ELF-1 (cell line): ENCODE measurements at regions not wholly inside any gene's neighbourhood (a gene's known extent, or its start where the extent isn't known, plus 50 kb on each side); places are given as distances from the start of the nearest gene placed in this dataset.

Experiments
- DNase-seq: peaks from one replicate; pipeline ENCODE4 v3.0.0-alpha.2; 2016; ENCODE audit warnings: low read depth, low spot score

- DNase-seq: no peak
Observed at GRCh38 chr2:217444932-217445331, 557.9 kb downstream of the TNS1 start.

- no peak for DNase-seq
Observed at GRCh38 chr2:217444509-217444908, 558.3 kb downstream of the TNS1 start.

GRCh38 chr2:217443601-217444000 is 559.2 kb downstream of the TNS1 start:
- DNase-seq: no peak

GRCh38 chr2:217440000-217440399 is 562.8 kb downstream of the TNS1 start:
- no peak for DNase-seq

- DNase-seq: no peak
Observed at GRCh38 chr2:217438821-217439220, 564.0 kb downstream of the TNS1 start.

GRCh38 chr2:217438136-217438535 is 564.7 kb downstream of the TNS1 start:
- DNase-seq: no peak

- peak; percentile 8 for DNase-seq
Observed at GRCh38 chr2:217437290-217437870, 565.4 kb downstream of the TNS1 start.

GRCh38 chr2:217436386-217436785 is 566.4 kb downstream of the TNS1 start:
- no peak for DNase-seq

- peak; percentile 88 for DNase-seq
Observed at GRCh38 chr2:217434180-217434975, 568.4 kb downstream of the TNS1 start.

- DNase-seq: peak; percentile 50
Observed at GRCh38 chr2:217433522-217433921, 569.3 kb downstream of the TNS1 start.

GRCh38 chr2:217431577-217432269 is 571.1 kb downstream of the TNS1 start:
- DNase-seq: no peak

- no peak for DNase-seq
Observed at GRCh38 chr2:217430916-217431576, 571.2 kb upstream of the TNP1 start.

GRCh38 chr2:217429981-217430500 is 570.2 kb upstream of the TNP1 start:
- no peak for DNase-seq

GRCh38 chr2:217421834-217422233 is 562.0 kb upstream of the TNP1 start:
- no peak for DNase-seq

GRCh38 chr2:217420854-217421253 is 561.0 kb upstream of the TNP1 start:
- no peak for DNase-seq

- no peak for DNase-seq
Observed at GRCh38 chr2:217419055-217419671, 559.3 kb upstream of the TNP1 start.

GRCh38 chr2:217418544-217418943 is 558.7 kb upstream of the TNP1 start:
- no peak for DNase-seq

- no peak for DNase-seq
Observed at GRCh38 chr2:217418090-217418489, 558.2 kb upstream of the TNP1 start.

GRCh38 chr2:217417536-217417935 is 557.7 kb upstream of the TNP1 start:
- no peak for DNase-seq

GRCh38 chr2:217415316-217415715 is 555.5 kb upstream of the TNP1 start:
- no peak for DNase-seq

- DNase-seq: no peak
Observed at GRCh38 chr2:217414429-217414828, 554.6 kb upstream of the TNP1 start.

- DNase-seq: no peak
Observed at GRCh38 chr2:217413193-217413592, 553.3 kb upstream of the TNP1 start.
